ENCODE measurements at regions not wholly inside any gene's neighbourhood (a gene's known extent, or its start where the extent isn't known, plus 50 kb on each side); places are given as distances from the start of the nearest gene placed in this dataset.
"Not testable (repeated sequence)": the region's sequence is repeated elsewhere in the genome, so short reads cannot be mapped to it uniquely, and the experiment has no call there.

DNA sequence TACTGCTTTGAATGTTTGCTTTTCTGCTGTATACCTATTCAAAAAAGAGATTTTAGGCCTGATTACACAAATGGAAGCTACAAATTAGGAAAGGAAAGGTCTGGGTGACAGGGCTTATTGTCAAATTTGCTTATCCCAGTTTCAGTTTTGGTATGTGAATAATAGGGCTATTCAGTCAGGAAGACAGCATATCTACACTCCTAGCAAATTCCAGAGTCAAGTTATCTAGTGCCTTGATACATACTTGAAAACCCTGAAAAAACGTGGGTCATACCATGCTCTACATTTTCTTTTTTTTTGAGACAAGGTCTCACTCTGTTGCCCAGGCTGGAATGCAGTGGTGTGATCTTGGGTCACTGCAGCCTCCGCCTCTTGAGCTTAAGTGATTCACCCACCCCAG, 59.2 kb upstream of the CCDC180 start:
- not testable (repeated sequence) for DNase-seq

DNA sequence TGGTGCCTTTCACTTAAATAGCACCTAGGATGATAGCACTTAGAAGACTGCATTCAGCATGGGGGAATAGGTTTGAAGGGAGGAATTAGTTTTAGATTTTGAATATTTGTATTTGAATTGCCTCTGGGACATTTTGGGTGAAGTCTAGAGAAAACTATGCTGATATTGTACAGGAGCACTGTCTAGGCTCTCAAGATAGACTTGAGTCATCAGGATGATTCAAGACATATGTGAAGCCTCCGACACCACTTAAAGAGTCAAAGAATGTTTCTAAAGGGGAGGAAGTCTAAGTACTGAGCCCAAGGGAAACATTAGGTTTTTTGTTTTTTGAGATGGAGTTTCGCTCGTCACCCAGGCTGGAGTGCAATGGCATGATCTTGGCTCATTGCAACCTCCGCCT, 63.9 kb upstream of the CCDC180 start:
- DNase-seq, result no peak

DNA sequence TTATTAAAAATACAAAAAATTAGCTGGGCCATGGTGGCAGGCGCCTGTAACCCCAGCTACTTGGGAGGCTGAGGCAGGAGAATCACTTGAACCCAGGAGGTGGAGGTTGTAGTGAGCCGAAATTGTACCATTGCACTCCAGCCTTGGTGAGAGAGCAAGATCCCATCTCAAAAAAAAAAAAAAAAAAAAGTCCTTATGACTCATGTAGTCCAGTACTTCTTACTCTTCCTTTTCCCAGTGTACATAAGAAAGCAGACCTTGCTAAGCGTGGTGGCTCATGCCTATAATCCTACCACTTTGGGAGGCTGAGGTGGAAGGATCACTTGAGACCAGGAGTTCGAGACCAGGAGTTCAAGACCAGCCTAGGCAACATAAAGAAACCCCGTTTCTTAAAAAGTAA, 66.0 kb upstream of the CCDC180 start:
- not testable (repeated sequence) for DNase-seq

DNA sequence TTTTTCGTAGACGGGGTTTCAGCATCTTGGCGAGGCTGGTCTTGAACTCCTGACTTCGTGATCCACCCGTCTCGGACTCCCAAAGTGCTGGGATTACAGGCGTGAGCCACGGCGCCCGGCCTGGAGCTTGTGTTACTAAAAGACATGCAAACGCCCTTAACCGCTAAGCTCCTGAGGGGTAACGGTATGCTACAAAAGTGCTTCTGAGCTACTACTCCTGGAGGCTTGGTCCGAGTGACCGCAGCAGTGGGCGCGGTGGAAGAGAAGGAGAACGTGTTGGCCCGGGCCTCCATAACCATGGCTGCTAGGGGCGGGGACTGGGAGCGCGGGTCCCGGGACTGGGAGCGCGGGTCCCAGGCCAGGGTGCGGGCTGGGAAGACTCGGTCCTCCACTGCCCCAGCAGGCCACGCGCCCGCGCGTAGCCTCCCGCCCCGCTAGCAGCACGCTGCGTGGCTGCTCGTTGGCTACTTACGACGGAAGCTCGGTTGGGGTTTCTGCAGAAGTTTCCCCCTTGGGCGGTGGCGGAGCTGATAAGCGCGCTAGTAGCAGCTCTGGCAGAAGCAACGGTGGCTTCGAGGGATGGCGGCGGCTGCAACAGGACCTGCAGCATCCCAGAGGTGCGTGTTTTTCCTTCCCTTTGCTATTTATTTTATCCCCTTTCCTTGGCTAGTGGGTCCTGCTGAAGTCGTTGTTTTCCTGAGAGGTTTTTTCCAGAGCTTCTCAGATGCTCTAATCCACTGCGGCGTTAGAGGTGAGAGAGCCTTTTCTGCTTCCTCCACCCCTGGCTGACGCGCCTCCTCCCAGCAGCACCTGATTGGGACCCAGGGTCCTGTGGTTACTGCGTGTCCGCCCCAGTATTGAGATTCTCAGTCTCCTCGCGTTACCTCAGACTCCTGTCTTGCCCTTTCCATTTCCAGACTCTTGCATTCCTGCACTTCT, 69.2 kb upstream of the CCDC180 start:
- DNase-seq, result peak; percentile 44 to 91 (median 78)

DNA sequence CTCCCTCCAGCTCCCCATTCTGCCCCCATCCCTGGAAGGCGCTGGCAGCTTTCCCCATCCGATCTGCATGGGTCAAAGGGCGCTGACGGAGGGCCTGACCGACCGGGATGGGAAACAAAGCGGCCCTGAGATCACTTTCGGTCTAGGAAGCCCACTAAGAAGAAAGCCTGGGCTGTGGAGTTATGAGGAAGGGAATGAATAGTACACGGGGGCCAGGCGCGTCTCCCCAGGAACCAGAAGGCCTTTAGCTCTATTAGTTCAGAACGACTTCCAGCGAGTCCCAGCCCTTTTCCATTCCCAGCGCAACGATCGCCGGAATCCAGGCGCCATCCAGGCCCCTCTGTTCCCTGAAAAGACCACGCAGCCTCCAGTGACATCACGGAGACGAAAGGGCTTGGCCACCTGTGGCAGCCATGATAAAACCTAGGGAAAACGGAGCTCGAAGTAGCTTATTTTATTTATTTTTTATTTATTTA, 70.1 kb upstream of the CCDC180 start:
- DNase-seq, result peak in 1 of 14 donors; percentile 5

DNA sequence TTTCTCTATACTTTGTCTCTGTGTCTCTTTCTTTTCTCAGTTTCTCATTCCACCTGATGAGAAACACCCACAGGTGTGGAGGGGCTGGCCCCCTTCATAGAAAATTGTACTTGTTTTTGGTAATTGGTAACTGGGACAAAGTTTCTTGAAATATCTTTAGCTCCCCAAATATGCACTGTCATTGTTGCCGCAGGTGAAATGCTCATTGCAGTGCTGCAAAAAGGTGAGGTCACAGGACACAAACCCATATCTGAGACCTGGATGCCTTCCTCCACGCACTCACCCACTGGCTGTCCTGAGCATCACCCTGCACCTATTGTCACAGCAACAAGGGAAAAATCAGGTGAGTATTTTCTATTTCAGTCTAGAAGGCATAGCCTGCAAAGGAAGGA, 74.5 kb upstream of the CCDC180 start:
- DNase-seq, result not testable (repeated sequence)

DNA sequence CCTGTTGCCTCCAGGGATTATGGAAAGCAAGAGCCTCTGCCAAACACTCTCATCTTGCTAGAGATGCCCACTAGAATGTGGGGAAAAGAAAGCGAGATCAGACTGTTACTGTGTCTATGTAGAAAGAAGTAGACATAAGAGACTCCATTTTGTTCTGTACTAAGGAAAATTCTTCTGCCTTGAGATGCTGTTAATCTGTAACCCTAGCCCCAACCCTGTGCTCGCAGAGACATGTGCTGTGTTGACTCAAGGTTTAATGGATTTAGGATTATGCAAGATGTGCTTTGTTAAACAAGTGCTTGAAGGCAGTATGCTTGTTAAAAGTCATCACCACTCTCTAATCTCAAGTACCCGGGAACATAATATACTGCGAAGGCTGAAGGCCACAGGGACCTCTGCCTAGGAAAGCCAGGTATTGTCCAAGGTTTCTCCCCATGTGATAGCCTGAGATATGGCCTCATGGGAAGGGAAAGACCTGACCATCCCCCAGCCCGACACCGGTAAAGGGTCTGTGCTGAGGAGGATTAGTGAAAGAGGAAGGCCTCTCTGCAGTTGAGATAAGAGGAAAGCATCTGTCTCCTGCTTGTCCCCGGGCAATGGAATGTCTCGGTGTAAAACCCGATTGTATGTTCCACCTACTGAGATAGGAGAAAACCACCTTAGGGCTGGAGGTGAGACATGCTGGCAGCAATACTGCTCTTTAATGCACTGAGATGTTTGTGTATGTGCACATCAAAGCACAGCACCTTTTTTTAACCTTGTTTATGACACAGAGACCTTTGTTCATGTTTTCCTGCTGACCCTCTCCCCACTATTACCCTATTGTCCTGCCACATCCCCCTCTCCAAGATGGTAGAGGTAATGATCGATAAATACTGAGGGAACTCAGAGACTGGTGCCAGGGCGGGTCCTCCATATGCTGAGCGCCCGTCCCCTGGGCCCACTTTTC, 75.1 kb upstream of the CCDC180 start:
- not testable (repeated sequence) for DNase-seq

DNA sequence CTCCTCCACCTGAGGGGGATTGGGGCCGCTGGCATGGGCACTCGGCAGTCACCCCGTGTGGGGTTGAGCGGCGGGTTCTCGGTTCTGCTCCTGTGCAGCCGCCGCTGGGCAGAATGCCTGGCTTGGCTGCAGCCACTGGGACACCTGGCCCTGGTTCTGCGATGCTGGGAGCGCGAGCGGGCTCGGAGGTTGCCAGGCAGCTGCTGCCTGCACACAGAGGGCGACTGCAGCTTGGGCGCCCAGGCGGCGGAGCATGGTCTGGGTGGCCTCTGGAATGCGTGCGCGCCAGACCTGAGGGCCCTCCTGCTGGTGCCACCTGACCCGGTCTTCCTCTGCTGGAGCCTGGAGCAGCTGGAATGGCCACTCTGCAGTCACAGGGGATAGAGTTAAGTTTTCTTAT, 85.1 kb upstream of the CCDC180 start:
- DNase-seq, result peak in 3 of 14 donors; percentile 24 to 51 (median 37)

DNA sequence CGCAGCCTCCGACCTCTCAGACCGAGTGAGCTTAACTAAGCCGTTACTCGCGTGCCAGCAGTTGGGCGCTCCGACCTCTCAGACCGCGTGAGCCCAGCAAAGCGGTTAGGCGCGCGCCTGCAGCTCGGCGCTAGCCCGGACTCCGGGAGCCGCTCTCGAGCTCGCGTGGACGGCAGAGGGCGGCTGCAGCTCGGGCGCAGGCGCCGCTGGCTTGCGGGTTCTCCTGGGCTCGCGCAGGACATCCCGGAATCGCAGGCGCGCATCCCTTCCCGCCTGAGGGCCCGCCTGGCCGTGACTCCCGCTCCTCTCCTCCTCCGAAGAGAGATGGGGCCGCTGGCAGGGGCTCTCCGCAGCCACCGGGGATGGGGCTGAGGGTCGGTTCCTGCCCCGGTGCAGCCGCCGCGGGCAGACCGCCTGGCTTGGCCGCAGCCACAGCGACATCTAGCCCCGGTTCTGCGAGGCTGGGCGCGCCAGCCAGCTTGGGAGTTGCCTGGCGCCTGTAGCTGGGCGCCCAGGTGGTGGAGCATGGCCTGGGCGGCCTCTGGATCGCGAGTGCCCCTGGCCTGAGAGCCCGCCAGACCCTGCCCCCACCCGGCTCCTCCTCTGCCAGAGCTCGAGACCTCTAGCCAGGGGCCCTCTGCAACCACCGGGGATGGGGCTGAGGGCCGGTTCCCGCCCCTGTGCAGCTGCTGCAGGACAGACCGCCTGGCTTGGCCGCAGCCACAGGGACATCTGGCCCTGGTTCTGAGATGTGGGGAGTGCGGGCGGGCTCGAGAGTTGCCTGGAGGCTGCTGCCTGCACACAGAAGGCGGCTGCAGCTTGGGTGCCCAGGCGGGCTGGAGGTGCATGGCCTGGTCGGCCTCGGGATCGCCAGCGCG, 85.7 kb upstream of the CCDC180 start:
- peak in 11 of 14 donors; percentile 30 to 70 (median 53) for DNase-seq

DNA sequence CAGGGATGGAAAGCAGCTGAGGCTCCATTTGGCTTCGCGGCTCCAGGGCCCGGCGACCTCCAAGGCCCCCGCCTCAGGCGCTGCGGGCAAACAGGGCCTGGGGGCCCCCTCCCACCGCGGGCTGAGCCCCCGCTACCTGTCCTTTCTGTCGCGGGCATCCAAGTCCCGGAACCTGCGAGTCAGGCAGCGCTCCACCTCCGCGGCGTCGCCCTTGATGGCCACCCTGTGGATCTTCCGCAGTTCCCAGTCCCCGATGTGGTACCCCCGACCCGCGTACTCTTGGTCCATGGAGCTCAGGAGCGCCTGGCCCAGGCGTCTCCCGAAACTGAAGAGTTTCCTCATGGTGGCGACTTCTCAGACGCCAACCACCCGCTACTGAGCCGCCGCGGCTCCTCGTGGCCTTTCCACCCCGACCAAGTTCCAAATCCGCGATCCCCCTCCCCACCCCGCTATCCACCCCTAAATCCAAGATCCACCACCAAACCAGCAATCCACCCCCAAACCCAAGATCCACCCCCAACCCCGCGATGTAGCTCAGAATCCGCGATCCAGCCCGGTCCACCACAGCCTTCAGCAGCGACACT, 86.5 kb upstream of the CCDC180 start:
- peak in 1 of 14 donors; percentile 48 for DNase-seq

DNA sequence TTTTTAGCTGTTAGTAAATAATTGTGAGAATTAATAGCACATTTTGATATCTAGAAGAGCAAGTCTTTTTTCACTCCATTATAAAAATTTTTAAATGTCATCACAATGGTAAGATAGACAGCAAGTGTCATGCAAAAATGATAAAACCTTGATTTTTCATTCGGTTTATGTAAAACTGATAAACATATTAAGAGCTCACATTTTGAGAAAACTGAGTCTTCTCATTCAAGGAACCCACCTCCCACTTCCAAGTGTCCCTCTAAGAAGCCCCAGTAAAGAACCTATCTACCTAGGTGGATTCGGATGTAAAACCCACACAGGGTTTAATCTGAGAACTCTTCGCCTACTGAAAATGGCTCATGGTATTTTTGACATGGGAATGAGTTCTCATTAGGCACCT, 87.1 kb upstream of the CCDC180 start:
- DNase-seq, result not testable (repeated sequence)

DNA sequence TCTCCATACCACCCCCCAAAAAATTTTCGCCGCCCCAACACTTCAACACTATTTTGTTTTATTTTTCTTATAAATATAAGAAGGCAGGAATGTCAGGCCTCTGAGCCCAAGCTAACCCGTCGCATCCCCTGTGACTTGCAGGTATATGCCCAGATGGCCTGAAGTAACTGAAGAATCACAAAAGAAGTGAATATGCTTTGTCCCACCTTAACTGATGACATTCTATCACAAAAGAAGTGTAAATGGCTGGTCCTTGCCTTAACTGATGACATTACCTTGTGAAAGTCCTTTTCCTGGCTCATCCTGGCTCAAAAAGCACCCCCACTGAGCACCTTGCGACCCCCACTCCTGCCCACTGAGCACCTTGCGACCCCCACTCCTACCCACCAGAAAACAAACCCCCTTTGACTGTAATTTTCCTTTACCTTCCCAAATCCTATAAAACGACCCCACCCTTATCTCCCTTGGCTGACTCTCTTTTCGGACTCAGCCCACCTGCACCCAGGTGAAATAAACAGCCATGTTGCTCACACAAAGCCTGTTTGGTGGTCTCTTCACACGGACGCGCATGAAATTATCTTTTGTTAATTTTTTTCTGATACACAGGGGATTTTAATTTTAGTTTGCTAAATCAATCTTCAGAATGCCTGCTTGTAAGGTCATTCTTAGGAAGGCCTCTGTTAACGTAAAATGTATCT, 87.9 kb upstream of the CCDC180 start:
- not testable (repeated sequence) for DNase-seq

DNA sequence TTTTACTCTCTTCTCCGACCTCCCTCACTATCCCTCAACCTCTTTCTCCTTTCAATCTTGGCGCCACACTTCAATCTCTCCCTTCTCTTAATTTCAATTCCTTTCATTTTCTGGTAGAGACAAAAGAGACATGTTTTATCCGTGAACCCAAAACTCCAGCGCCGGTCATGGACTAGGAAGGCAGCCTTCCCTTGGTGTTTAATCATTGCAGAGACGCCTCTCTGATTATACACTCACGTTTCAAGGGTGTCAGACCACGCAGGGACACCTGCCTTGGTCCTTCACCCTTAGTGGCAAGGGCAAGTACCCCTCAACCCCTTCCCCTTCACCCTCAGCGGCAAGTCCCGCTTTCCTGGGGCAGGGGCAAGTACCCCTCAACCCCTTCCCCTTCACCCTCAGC, 92.3 kb upstream of the CCDC180 start:
- not testable (repeated sequence) for DNase-seq

DNA sequence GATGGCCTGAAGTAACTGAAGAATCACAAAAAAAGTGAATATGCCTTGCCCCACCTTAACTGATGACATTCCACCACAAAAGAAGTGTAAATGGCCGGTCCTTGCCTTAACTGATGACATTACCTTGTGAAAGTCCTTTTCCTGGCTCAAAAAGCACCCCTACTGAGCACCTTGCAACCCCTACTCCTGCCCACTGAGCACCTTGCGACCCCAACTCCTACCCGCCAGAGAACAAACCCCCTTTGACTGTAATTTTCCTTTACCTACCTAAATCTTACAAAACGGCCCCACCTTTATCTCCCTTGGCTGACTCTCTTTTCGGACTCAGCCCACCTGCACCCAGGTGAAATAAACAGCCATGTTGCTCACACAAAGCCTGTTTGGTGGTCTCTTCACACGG, 92.9 kb upstream of the CCDC180 start:
- DNase-seq, result not testable (repeated sequence)

DNA sequence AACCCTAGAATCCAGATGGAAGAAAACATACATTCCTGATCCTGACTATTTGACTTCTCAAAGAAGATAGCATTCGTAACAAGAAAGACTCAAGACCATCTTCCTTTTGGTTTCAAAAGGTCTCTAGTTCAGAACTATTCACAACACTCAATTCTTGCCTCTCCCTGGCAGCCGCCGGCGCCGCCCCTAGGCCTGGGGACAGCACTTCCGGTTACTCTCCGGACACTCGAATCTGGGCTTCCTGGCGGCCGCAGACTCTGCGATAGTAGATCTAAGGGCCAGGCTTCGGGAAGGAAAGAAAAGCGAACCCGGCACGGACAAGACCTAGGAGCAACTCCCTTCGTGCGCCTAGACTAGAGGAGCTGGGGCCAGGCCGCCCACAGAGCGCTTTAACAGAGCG, 107.8 kb upstream of the CCDC180 start:
- DNase-seq, result not testable (repeated sequence)

DNA sequence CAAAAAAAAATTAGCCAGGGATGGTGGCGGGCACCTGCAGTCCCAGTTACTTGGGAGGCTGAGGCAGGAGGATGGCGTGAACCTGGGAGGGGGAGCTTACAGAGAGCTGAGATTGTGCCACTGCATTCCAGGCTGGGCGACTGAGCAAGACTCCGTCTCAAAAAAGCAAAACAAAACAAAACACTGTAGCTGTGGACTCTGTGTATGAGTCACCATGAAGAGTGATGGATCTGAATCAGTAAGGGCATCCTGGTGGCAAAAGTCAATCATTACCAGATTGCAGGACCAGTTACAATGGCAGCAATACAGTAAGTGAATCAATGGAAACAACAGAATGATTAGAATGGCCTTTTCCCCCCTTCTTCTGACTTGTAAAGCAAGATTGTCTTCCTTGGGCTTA, 113.7 kb upstream of the CCDC180 start:
- DNase-seq, result not testable (repeated sequence)

DNA sequence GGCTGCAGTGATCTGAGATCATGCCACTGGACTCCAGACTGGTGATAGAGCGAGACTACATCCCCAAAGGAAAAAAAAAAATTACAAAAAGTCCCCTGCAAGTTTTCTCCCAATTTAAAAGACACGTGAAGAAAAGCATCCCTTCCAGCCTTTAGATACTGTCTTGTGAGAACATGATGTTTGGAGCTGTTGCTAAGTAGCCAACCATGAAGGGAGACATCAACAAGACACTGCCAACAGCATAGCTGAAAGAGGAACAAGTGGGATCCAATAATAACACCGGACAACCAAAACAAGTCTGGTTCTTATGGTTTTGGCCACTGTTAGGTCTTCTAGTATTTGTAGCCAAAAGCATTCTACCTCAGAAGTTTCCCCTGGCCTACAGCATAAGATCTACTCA, 118.9 kb upstream of the CCDC180 start:
- no peak for DNase-seq

DNA sequence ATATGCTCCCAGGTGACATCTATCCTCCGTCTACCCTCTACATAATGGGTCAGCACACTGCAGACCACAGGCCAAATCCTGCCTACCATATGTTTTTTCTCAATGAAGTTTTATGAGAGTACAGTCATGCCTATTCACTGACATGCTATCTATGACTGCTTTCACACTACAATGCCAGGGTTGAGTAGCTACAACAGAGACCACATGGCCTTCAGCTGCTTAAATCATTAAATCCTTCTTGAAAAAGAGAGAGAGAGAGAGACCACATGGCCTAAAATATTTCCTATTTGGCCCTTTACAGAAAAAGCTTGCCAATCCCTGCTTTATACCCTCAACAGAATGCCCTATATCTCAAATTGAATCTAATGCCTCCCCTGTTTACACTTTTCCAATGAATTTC, 119.8 kb upstream of the CCDC180 start:
- DNase-seq, result not testable (repeated sequence)

DNA sequence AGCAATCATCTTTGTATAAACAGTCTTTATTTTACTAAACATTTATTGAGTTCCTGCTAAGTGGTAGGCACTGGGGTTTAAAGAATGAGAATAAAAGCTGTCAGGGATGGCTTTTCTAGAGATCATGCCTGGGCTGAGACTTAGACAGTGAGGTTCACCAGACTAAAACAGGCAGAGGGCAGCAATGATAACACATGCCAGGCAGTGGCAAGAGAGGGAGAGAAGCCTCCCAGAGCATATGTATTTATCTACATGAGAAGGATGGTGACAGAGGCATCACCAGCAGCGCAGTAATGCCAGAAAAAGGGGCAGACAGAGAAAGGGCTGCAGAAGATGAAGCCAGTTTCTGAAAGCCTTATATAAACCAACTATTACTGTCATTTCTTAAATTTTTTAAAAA, 121.0 kb upstream of the CCDC180 start:
- DNase-seq, result no peak

DNA sequence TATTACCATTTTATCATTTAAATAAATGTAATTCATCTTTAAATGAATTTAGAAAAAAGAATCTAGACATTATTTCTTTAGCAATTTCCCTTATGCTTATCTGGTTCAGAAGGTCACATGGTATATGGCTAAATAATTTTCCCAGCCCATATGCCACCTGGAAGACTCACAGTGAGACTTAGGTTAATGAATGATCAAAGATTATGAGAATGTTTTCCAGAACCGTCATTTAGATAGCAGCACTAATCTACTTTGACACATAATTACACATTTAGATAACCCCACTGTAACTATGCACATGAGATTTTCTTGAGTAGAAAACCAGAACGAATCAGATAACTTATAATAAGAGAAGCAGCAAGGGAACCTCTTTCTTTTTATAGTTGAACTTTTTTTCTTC, 124.9 kb upstream of the CCDC180 start:
- DNase-seq, result not testable (repeated sequence)

DNA sequence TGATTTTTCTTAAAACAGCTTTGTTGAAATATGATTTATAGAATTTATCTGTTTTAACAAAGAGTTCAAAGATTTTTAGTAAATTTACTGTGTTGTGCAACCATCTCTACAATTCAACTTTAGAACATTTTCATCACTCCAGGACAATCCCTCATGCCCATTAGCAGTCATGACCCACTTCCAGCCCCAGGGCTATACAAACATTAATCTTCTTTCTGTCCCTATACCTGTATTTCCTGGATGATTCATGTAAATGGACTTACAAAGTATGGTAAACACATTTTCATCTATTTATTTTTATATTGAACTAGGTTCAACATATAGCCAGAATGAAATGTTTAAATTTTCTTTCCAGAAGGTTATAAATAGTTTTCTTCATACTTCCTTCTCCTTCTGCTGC, 127.8 kb upstream of the CCDC180 start:
- no peak for DNase-seq
